Testis (tissue), 2 donors: ENCODE measurements at regions not wholly inside any gene's neighbourhood (a gene's known extent, or its start where the extent isn't known, plus 50 kb on each side); places are given as distances from the start of the nearest gene placed in this dataset.

Experiments used
- DNase-seq: peaks from one replicate; pipeline ENCODE4 v3.0.0-alpha.2; 2019
- H3K27ac ChIP-seq, 2 donors: fragments of 200-600 bp; sonication (generic); one replicate each; pipeline ENCODE4 v1.5.1; 2019
- H3K27me3 ChIP-seq: fragments of 200-600 bp; sonication (generic); one replicate; pipeline ENCODE4 v1.5.1; 2019
- H3K36me3 ChIP-seq: fragments of 200-600 bp; sonication (generic); one replicate; pipeline ENCODE4 v1.5.1; 2017; ENCODE audit warnings: low read depth; ENCODE audit errors: missing control alignments
- H3K4me1 ChIP-seq: fragments of 200-600 bp; sonication (generic); one replicate; pipeline ENCODE4 v1.5.1; 2019
- H3K4me3 ChIP-seq, 2 donors: fragments of 200-600 bp; sonication (generic); one replicate each; pipeline ENCODE4 v1.5.1; 2017 to 2019
- H3K9me3 ChIP-seq: fragments of 200-600 bp; sonication (generic); one replicate; pipeline ENCODE4 v1.5.1; 2017
- POLR2A ChIP-seq: fragments of 450-650 bp; IDR thresholded peaks from one replicate; pipeline ENCODE4 v1.6.1; 2017; ENCODE audit warnings: antibody characterized with exemption, mild to moderate bottlenecking, moderate library complexity
- WGBS, 2 donors: methylation state at CpG; one replicate each; pipeline ENCODE4 v1.1.5; 2018; 5-methylcytosine and 5-hydroxymethylcytosine counted together
- intact Hi-C: fragments of 100-400 bp; cut with DNase I; formaldehyde crosslinking; loops from one replicate; pipeline ENCODE4 v1.15.1; 2023; ENCODE audit warnings: low total_unique reads
- TF ChIP-seq, protein P1 (sequence below), 3 experiments: fragments of 450-650 bp in 2 of 3; fragments of 200-600 bp in 1 of 3; sonication (generic) in 1 of 3; IDR thresholded peaks; one replicate each; pipeline ENCODE4 v1.5.1; 2016 to 2019; ENCODE audit warnings: antibody characterized with exemption in 3 of 3, mild to moderate bottlenecking in 2 of 3, moderate library complexity in 1 of 3

DNA sequence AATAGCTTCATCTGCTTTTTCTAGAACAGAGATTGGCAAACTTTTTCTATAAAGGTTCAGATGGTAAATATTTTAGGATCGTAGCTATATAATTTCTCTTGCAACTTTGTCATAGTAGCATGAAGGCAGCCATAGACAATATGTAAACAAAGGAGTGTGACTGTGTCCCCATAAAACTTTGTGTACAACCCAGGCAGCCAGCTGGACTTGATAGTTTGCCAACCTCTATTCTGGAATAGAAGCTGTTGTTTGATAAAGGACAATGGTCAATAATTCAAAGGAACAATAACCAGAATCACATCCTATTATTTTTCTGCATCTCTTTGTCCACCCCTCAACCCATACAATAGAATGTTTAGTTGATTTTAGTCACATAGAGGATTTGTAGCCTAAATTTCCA lies 286.7 kb downstream of the LMX1A start:
- WGBS, 2 donors, result 88 to 90% methylated on average over 1 of the region's 1 CpG
- no peak for DNase-seq
- H3K27ac ChIP-seq, result no peak overlapping the region
- no peaks in the 10 kb centered on the region for H3K9me3 ChIP-seq
- TF ChIP-seq, protein P1, sequence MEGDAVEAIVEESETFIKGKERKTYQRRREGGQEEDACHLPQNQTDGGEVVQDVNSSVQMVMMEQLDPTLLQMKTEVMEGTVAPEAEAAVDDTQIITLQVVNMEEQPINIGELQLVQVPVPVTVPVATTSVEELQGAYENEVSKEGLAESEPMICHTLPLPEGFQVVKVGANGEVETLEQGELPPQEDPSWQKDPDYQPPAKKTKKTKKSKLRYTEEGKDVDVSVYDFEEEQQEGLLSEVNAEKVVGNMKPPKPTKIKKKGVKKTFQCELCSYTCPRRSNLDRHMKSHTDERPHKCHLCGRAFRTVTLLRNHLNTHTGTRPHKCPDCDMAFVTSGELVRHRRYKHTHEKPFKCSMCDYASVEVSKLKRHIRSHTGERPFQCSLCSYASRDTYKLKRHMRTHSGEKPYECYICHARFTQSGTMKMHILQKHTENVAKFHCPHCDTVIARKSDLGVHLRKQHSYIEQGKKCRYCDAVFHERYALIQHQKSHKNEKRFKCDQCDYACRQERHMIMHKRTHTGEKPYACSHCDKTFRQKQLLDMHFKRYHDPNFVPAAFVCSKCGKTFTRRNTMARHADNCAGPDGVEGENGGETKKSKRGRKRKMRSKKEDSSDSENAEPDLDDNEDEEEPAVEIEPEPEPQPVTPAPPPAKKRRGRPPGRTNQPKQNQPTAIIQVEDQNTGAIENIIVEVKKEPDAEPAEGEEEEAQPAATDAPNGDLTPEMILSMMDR (IDR thresholded peaks at IDR 0.05), result no peak
- TF ChIP-seq POLR2A, result no peak
- no peak overlapping the region for H3K4me3 ChIP-seq
- H3K36me3 ChIP-seq, result no peaks in the 10 kb centered on the region
- no peaks in the 10 kb centered on the region for H3K27me3 ChIP-seq
- H3K4me1 ChIP-seq, result no peaks in the 10 kb centered on the region
- intact Hi-C loops, result no loop called here

DNA sequence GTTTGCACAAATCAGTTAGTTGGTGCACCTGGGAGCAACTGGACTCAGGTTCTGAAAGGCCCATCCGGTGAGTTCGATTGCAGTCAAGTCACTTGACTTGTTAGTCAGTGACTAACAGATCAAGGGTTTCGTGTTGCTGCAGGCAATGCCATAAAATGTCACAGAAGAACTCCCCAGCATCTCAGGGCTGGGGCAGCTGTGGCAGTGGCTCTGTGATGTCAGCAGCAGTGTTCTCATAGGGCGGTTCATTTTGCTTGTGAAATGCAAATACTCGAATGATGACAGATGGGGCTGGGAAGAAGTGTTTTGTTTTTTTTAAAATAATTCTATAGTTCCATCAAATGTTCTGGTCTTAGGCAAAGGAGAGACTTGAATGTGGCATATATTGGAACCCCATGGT lies 287.8 kb downstream of the LMX1A start:
- TF ChIP-seq, protein P1 (IDR thresholded peaks at IDR 0.05), result no peak
- TF ChIP-seq POLR2A, result no peak
- 81 to 84% methylated on average over 5 of the region's 5 CpGs for WGBS, 2 donors
- no peaks in the 10 kb centered on the region for H3K4me1 ChIP-seq
- H3K27ac ChIP-seq, result no peak overlapping the region
- no peak overlapping the region for H3K4me3 ChIP-seq
- no peak for DNase-seq
- intact Hi-C loops, result no loop called here
- H3K9me3 ChIP-seq, result no peaks in the 10 kb centered on the region
- H3K27me3 ChIP-seq, result no peaks in the 10 kb centered on the region
- no peaks in the 10 kb centered on the region for H3K36me3 ChIP-seq

DNA sequence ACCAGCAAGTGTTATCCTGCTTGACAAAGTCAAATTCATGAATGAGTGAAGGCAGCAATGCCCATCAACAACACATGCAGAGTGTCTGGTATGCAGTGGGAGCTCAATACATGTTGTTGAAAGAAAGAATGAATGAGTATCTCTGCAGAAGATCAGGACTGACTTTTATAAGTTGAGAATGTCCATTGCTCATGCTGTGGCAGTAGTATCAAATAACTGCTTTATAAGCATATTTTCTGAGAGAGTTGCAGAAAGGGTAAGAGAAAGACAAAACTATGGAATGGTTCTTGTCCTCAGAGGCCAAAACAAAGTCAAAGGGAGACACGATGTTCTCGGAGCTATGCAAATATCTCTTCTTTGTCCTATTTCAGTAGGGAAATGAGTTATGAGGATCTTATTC lies 288.7 kb downstream of the LMX1A start:
- TF ChIP-seq POLR2A, result no peak
- TF ChIP-seq, protein P1 (IDR thresholded peaks at IDR 0.05), result no peak
- no peaks in the 10 kb centered on the region for H3K9me3 ChIP-seq
- H3K4me3 ChIP-seq, result no peak overlapping the region
- no peak for DNase-seq
- H3K27me3 ChIP-seq, result no peaks in the 10 kb centered on the region
- H3K27ac ChIP-seq, result no peak overlapping the region
- no peaks in the 10 kb centered on the region for H3K36me3 ChIP-seq
- intact Hi-C loops, result no loop called here
- no peaks in the 10 kb centered on the region for H3K4me1 ChIP-seq
- WGBS, 2 donors, result 58 to 63% methylated on average over 2 of the region's 2 CpGs

DNA sequence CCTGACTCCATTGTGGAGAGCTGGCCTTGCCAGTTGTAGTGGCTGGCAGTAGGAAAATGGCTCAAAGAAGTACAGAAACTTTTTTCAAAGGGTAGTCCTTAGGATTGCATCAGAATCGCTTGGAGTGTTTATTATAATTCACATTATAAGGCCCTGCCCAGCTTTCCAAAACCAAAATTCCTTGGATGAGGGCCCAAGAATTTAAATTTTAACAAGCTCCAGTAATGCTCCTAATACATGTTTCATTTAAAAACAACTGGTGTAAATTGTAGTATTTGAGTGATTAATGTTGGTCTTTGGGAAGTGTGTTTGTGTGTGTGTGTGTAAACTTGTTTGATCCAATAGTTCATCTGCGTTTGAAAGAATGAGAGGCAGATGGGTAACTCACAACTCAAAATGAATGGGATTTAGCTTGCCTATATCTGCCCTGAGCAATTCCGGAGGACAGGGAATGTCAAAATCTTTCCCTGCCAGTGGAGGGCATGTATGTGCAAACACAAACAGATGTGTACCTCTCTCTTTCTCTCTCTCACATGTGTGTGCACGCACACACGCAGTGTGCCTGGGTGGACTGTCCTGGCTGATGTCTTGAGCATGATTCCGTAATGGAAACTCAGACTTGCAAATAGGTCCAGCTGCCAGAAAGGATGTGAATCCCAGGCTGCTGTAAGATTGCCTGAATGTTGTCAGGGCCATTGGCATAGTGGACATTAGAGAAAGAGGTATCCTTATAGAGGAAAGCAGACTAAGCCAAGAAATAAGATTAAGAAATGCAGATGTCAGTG lies 293.1 kb downstream of the LMX1A start:
- H3K4me1 ChIP-seq, result no peaks in the 10 kb centered on the region
- H3K4me3 ChIP-seq, result no peak overlapping the region
- intact Hi-C loops, result no loop called here
- no peak for DNase-seq
- no peak overlapping the region for H3K27ac ChIP-seq
- WGBS, 2 donors, result 60 to 70% methylated on average over 6 of the region's 6 CpGs
- TF ChIP-seq, protein P1 (IDR thresholded peaks at IDR 0.05), result no peak
- TF ChIP-seq POLR2A, result no peak
- no peaks in the 10 kb centered on the region for H3K36me3 ChIP-seq
- no peaks in the 10 kb centered on the region for H3K27me3 ChIP-seq
- no peaks in the 10 kb centered on the region for H3K9me3 ChIP-seq

DNA sequence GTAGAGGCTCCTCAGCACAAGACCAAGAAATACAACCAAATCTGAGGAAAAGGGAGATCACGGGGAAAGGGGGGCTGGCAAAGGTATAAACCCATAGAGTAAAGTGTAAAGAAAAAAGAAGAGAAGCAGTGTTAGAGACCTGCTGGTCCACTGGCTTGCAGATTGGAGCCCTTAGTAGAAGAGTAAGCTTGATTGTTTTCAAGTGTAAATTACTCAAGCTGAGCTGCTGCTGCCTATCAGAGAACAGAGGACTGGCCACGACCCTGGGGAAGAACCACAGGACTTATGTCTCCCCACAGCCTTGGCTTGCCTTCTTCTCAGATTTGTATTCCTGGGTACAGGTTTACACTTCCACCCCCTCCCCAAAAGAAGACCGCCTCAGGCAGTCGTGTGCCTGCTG lies 294.2 kb downstream of the LMX1A start:
- DNase-seq, result no peak
- intact Hi-C loops, result no loop called here
- no peak for TF ChIP-seq POLR2A
- TF ChIP-seq, protein P1 (IDR thresholded peaks at IDR 0.05), result no peak
- no peaks in the 10 kb centered on the region for H3K9me3 ChIP-seq
- no peak overlapping the region for H3K4me3 ChIP-seq
- no peaks in the 10 kb centered on the region for H3K27me3 ChIP-seq
- WGBS, 2 donors, result 66 to 67% methylated on average over 4 of the region's 4 CpGs
- H3K36me3 ChIP-seq, result no peaks in the 10 kb centered on the region
- H3K27ac ChIP-seq, result no peak overlapping the region
- no peaks in the 10 kb centered on the region for H3K4me1 ChIP-seq
